ENCODE measurements at regions not wholly inside any gene's neighbourhood (a gene's known extent, or its start where the extent isn't known, plus 50 kb on each side); places are given as distances from the start of the nearest gene placed in this dataset.
"Not testable (repeated sequence)": the region's sequence is repeated elsewhere in the genome, so short reads cannot be mapped to it uniquely, and the experiment has no call there.

DNA sequence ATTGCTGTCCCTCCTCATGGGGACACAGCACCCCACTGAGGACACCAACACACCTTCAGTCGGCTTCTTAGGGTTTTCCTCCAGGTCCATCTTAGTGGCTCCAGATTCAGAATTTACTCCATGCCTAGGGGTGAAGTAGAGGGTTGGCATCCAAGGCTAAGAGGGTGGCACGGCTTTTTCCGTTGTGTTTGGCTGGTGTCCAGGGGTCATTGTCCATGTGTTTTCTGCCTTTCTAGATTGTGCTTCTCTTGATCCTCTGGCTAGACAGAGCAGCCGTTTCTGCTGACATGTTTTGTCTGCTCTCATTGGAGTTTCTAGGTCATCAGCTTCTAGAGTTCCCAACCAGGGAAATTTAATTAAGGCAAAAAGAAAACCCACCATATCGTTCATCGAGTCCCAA, 291.6 kb upstream of the CELF2 start:
- Histone ChIP-seq H2AFZ (ENCODE audit: low read length, unreplicated experiment) (no peak overlapping the region), H3K79me2 (ENCODE audit: control insufficient read depth, insufficient read depth, low read length, unreplicated experiment) (no peaks in the 10 kb centered on the region), H3K4me1 (ENCODE audit: control insufficient read depth, insufficient read depth, low read length, unreplicated experiment) (no peaks in the 10 kb centered on the region), H3K4me3 (ENCODE audit: low read depth, low read length) (no peak overlapping the region), H3K27ac (ENCODE audit: low read depth, low read length) (no peak overlapping the region), H3K27me3 (ENCODE audit: insufficient read depth, low read length) (no peaks in the 10 kb centered on the region), H3K36me3 (ENCODE audit: insufficient read depth, low read length) (no peaks in the 10 kb centered on the region)

GRCh38 chr10:10727411-10727810, 290.3 kb upstream of the CELF2 start:
- H3K79me2 ChIP-seq (ENCODE audit: control insufficient read depth, insufficient read depth, low read length, unreplicated experiment); H3K27me3 ChIP-seq (ENCODE audit: insufficient read depth, low read length); H3K4me3 ChIP-seq (ENCODE audit: low read depth, low read length); H3K27ac ChIP-seq (ENCODE audit: low read depth, low read length); H3K4me1 ChIP-seq (ENCODE audit: control insufficient read depth, insufficient read depth, low read length, unreplicated experiment); H2AFZ ChIP-seq (ENCODE audit: low read length, unreplicated experiment); H3K36me3 ChIP-seq (ENCODE audit: insufficient read depth, low read length): not testable (repeated sequence)

- no peaks in the 10 kb centered on the region for H3K36me3 ChIP-seq (ENCODE audit: insufficient read depth, low read length)
- no peak overlapping the region for H2AFZ ChIP-seq (ENCODE audit: low read length, unreplicated experiment)
- no peaks in the 10 kb centered on the region for H3K27me3 ChIP-seq (ENCODE audit: insufficient read depth, low read length)
- no peaks in the 10 kb centered on the region for H3K4me1 ChIP-seq (ENCODE audit: control insufficient read depth, insufficient read depth, low read length, unreplicated experiment)
- no peak overlapping the region for H3K27ac ChIP-seq (ENCODE audit: low read depth, low read length)
- no peaks in the 10 kb centered on the region for H3K79me2 ChIP-seq (ENCODE audit: control insufficient read depth, insufficient read depth, low read length, unreplicated experiment)
- H3K4me3 ChIP-seq (ENCODE audit: low read depth, low read length), result no peak overlapping the region
Measured at GRCh38 chr10:10727812-10728211, 289.9 kb upstream of the CELF2 start.

GRCh38 chr10:10730471-10731043, 287.1 kb upstream of the CELF2 start:
- H2AFZ ChIP-seq (ENCODE audit: low read length, unreplicated experiment), result no peak overlapping the region
- H3K4me1 ChIP-seq (ENCODE audit: control insufficient read depth, insufficient read depth, low read length, unreplicated experiment), result no peaks in the 10 kb centered on the region
- H3K27ac ChIP-seq (ENCODE audit: low read depth, low read length), result no peak overlapping the region
- H3K36me3 ChIP-seq (ENCODE audit: insufficient read depth, low read length), result no peaks in the 10 kb centered on the region
- no peaks in the 10 kb centered on the region for H3K27me3 ChIP-seq (ENCODE audit: insufficient read depth, low read length)
- H3K4me3 ChIP-seq (ENCODE audit: low read depth, low read length), result no peak overlapping the region
- no peaks in the 10 kb centered on the region for H3K79me2 ChIP-seq (ENCODE audit: control insufficient read depth, insufficient read depth, low read length, unreplicated experiment)

DNA sequence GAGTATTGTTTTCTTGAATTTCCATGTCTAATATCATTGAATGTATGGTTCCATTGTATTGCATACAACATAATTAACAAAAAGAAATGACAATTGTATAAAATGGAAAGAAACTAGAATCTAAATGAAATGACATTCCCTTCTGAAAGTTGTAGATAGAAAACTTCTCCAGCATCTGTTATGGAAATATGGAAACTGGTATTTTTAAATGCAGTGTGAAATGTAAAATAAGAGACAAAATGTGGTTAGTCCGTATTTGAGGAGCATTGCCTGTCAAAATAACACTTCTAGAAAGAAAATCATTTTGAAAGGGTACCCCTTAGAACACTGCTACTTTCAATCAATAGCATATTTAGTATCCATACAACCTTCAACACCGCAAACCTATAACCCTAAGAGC, 286.3 kb upstream of the CELF2 start:
- H3K27me3 ChIP-seq (ENCODE audit: insufficient read depth, low read length), result no peaks in the 10 kb centered on the region
- no peak overlapping the region for H3K27ac ChIP-seq (ENCODE audit: low read depth, low read length)
- no peaks in the 10 kb centered on the region for H3K36me3 ChIP-seq (ENCODE audit: insufficient read depth, low read length)
- H3K4me1 ChIP-seq (ENCODE audit: control insufficient read depth, insufficient read depth, low read length, unreplicated experiment), result no peaks in the 10 kb centered on the region
- no peak overlapping the region for H2AFZ ChIP-seq (ENCODE audit: low read length, unreplicated experiment)
- no peak overlapping the region for H3K4me3 ChIP-seq (ENCODE audit: low read depth, low read length)
- H3K79me2 ChIP-seq (ENCODE audit: control insufficient read depth, insufficient read depth, low read length, unreplicated experiment), result no peaks in the 10 kb centered on the region

- Histone ChIP-seq H3K27ac (ENCODE audit: low read depth, low read length) (no peak overlapping the region), H3K27me3 (ENCODE audit: insufficient read depth, low read length) (no peaks in the 10 kb centered on the region), H3K4me1 (ENCODE audit: control insufficient read depth, insufficient read depth, low read length, unreplicated experiment) (no peaks in the 10 kb centered on the region), H3K36me3 (ENCODE audit: insufficient read depth, low read length) (no peaks in the 10 kb centered on the region), H2AFZ (ENCODE audit: low read length, unreplicated experiment) (no peak overlapping the region), H3K79me2 (ENCODE audit: control insufficient read depth, insufficient read depth, low read length, unreplicated experiment) (no peaks in the 10 kb centered on the region), H3K4me3 (ENCODE audit: low read depth, low read length) (no peak overlapping the region)
Measured at GRCh38 chr10:10734356-10735064, 283.2 kb upstream of the CELF2 start.

DNA sequence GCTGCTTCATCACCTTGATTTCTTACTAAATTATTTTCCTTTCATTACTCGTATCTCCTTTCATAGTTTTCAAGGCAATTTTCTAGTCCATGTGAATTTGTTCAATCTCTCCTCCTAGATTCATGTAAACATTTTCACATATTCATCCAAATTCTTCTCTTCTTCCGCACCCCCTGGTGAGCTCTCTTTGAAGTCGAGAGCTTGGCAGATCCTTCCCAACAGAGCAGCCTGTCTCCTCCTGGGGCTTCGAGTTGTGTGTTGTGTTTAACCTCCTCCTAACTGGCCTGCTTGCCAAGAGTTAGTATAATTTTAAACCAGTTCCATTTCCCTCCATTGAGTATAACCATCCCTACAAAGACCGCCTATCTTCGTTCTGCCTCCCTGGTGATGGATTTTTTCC, 272.4 kb upstream of the CELF2 start:
- no peaks in the 10 kb centered on the region for H3K79me2 ChIP-seq (ENCODE audit: control insufficient read depth, insufficient read depth, low read length, unreplicated experiment)
- H2AFZ ChIP-seq (ENCODE audit: low read length, unreplicated experiment), result no peak overlapping the region
- H3K27me3 ChIP-seq (ENCODE audit: insufficient read depth, low read length), result no peaks in the 10 kb centered on the region
- H3K4me3 ChIP-seq (ENCODE audit: low read depth, low read length), result no peak overlapping the region
- H3K4me1 ChIP-seq (ENCODE audit: control insufficient read depth, insufficient read depth, low read length, unreplicated experiment), result no peaks in the 10 kb centered on the region
- H3K27ac ChIP-seq (ENCODE audit: low read depth, low read length), result no peak overlapping the region
- H3K36me3 ChIP-seq (ENCODE audit: insufficient read depth, low read length), result no peaks in the 10 kb centered on the region

- H3K79me2 ChIP-seq (ENCODE audit: control insufficient read depth, insufficient read depth, low read length, unreplicated experiment), result no peaks in the 10 kb centered on the region
- H3K27me3 ChIP-seq (ENCODE audit: insufficient read depth, low read length), result no peaks in the 10 kb centered on the region
Measured at GRCh38 chr10:10755490-10755889, 262.2 kb upstream of the CELF2 start.

DNA sequence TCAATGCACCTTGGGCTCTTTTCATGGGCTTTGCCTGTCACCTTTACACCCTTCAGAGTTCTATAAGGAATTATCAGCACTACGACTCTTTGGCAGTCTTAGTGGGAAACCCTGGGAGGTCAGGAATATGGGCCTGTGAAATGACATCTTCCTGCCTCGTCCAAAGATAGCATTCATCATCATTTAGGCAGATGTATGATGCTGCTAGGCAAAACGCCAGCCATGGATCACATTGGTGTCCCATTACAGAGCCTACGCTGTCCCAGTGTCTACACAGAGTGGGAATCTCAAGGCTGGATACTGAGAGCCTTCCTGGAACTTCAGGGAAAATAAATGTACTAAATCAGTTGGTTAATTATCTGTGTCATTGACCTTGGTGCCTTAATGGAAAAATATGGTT, 259.4 kb upstream of the CELF2 start:
- Histone ChIP-seq H3K79me2 (ENCODE audit: control insufficient read depth, insufficient read depth, low read length, unreplicated experiment) (no peaks in the 10 kb centered on the region), H3K27me3 (ENCODE audit: insufficient read depth, low read length) (no peaks in the 10 kb centered on the region), H2AFZ (ENCODE audit: low read length, unreplicated experiment) (no peak overlapping the region), H3K27ac (ENCODE audit: low read depth, low read length) (no peak overlapping the region), H3K4me3 (ENCODE audit: low read depth, low read length) (no peak overlapping the region), H3K36me3 (ENCODE audit: insufficient read depth, low read length) (no peaks in the 10 kb centered on the region), H3K4me1 (ENCODE audit: control insufficient read depth, insufficient read depth, low read length, unreplicated experiment) (no peaks in the 10 kb centered on the region)

More at GRCh38 chr10:10755490-10755889, 262.2 kb upstream of the CELF2 start:
- Histone ChIP-seq H3K27ac (ENCODE audit: low read depth, low read length) (no peak overlapping the region), H2AFZ (ENCODE audit: low read length, unreplicated experiment) (no peak overlapping the region), H3K4me1 (ENCODE audit: control insufficient read depth, insufficient read depth, low read length, unreplicated experiment) (no peaks in the 10 kb centered on the region), H3K4me3 (ENCODE audit: low read depth, low read length) (no peak overlapping the region), H3K36me3 (ENCODE audit: insufficient read depth, low read length) (no peaks in the 10 kb centered on the region)

- H3K4me3 ChIP-seq (ENCODE audit: low read depth, low read length); H3K79me2 ChIP-seq (ENCODE audit: control insufficient read depth, insufficient read depth, low read length, unreplicated experiment); H2AFZ ChIP-seq (ENCODE audit: low read length, unreplicated experiment); H3K36me3 ChIP-seq (ENCODE audit: insufficient read depth, low read length); H3K27me3 ChIP-seq (ENCODE audit: insufficient read depth, low read length); H3K27ac ChIP-seq (ENCODE audit: low read depth, low read length); H3K4me1 ChIP-seq (ENCODE audit: control insufficient read depth, insufficient read depth, low read length, unreplicated experiment): not testable (repeated sequence)
Measured at GRCh38 chr10:10759806-10760205, 257.9 kb upstream of the CELF2 start.

DNA sequence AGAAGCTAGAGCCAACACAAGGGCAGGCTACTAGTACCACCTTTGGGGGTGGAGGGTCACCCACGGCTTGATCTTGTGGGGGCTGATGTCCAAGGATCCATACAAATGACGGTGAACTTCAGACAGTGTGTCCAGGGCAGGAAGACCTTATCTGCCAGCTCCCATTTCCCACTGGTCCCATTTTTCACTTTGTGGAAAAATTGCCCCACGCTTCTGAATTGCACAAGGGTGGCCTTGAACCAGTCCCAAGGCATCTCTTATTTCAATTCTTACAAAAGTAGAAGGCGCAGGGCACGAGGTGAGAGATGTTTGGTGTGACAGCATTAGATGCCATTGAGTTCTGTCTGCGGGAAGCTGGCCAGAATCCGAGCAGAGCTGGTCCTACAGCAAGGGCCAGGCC, 252.7 kb upstream of the CELF2 start:
- Histone ChIP-seq H3K36me3 (ENCODE audit: insufficient read depth, low read length) (no peaks in the 10 kb centered on the region), H3K79me2 (ENCODE audit: control insufficient read depth, insufficient read depth, low read length, unreplicated experiment) (no peaks in the 10 kb centered on the region), H3K27ac (ENCODE audit: low read depth, low read length) (no peak overlapping the region), H3K4me3 (ENCODE audit: low read depth, low read length) (no peak overlapping the region), H3K27me3 (ENCODE audit: insufficient read depth, low read length) (no peaks in the 10 kb centered on the region), H2AFZ (ENCODE audit: low read length, unreplicated experiment) (no peak overlapping the region), H3K4me1 (ENCODE audit: control insufficient read depth, insufficient read depth, low read length, unreplicated experiment) (no peaks in the 10 kb centered on the region)
